ENCODE measurements at regions not wholly inside any gene's neighbourhood (a gene's known extent, or its start where the extent isn't known, plus 50 kb on each side); places are given as distances from the start of the nearest gene placed in this dataset.

DNA sequence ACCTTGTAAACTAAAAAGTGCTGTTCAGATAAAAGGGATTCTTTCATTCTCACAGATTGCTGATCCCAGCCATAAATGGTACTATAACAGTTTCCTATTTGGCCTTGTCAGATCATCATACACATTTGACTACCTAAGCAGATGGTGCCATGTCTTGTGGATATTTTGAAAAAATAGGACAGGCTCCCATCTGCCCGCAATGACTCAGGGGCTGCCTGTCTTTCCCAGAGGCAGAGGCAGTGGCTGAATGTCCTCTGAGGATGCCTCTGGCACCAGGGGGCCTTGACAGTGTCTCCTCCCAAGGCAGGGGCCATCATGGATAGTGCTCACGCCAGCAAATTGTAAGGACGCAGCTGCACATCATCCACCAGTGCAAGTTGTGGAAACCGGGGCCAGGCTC, 323.0 kb upstream of the PODXL start:
- no peaks in the 10 kb centered on the region for H3K27me3 ChIP-seq (ENCODE audit: control insufficient read depth in 5 of 5, insufficient read depth in 4 of 5, low read length in 5 of 5)
- peaks cover 0 to 8% (median 1%) of the 10 kb centered on the region in 5 donors for H3K9me3 ChIP-seq (ENCODE audit: control insufficient read depth in 5 of 5, low read length in 5 of 5)
- no peak overlapping the region for H3K4me3 ChIP-seq (ENCODE audit: low read depth in 1 of 5, low read length in 5 of 5)
- H3K9ac ChIP-seq (ENCODE audit: low read length in 5 of 5) = no peak overlapping the region
- no peaks in the 10 kb centered on the region for H3K36me3 ChIP-seq (ENCODE audit: control insufficient read depth in 5 of 5, insufficient read depth in 5 of 5, low read length in 5 of 5)
- H3K27ac ChIP-seq (ENCODE audit: low read depth, low read length) = no peak overlapping the region
- no peaks in the 10 kb centered on the region for H3K4me1 ChIP-seq (ENCODE audit: control insufficient read depth in 5 of 5, insufficient read depth in 5 of 5, low read length in 5 of 5)

DNA sequence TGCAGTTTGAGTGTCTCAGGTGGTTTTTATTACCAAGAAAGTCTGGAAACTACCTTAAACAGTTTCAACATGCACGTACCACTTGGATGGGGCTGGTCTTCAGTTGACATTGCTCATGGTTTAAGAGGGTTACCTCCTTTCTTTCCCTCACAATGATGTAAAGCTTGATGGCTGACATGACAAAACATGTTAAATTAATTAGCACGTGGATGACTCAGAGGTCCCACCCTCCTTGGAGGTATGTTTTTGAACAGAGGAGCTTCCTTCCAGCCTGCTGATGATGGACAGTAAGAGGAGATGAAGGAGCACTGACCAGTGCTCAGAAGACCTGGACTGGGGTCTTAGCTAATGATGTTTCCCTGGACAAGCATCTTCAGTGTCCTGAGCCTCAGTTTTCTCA, 322.3 kb upstream of the PODXL start:
- no peak overlapping the region for H3K9ac ChIP-seq (ENCODE audit: low read length in 5 of 5)
- no peaks in the 10 kb centered on the region for H3K27me3 ChIP-seq (ENCODE audit: control insufficient read depth in 5 of 5, insufficient read depth in 4 of 5, low read length in 5 of 5)
- H3K4me3 ChIP-seq (ENCODE audit: low read depth in 1 of 5, low read length in 5 of 5) = no peak overlapping the region
- no peaks in the 10 kb centered on the region for H3K36me3 ChIP-seq (ENCODE audit: control insufficient read depth in 5 of 5, insufficient read depth in 5 of 5, low read length in 5 of 5)
- H3K4me1 ChIP-seq (ENCODE audit: control insufficient read depth in 5 of 5, insufficient read depth in 5 of 5, low read length in 5 of 5) = no peaks in the 10 kb centered on the region
- H3K9me3 ChIP-seq (ENCODE audit: control insufficient read depth in 5 of 5, low read length in 5 of 5) = peaks cover 0 to 8% (median 0%) of the 10 kb centered on the region in 5 donors
- H3K27ac ChIP-seq (ENCODE audit: low read depth, low read length) = no peak overlapping the region

DNA sequence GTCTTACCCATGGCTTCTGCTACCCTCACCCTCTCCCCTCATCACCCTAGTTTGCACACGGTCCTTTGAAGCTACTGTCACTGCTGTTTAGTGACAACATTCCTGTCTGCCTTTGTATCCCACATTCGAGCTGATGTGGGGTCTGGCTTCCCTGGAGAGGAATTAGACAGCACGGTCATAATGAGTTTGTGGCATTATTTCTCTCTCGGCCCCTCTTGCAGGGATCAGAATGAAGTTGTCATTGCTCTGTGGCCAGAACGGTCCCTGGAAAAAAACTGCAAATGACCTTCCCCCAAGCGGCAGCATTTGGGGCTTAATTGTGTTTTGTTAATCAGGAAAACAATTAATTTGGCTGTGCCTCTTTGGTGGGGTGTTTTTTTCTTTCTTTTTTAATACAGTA, 317.2 kb upstream of the PODXL start:
- Histone ChIP-seq H3K36me3 (ENCODE audit: control insufficient read depth in 5 of 5, insufficient read depth in 5 of 5, low read length in 5 of 5) (no peaks in the 10 kb centered on the region), H3K4me1 (ENCODE audit: control insufficient read depth in 5 of 5, insufficient read depth in 5 of 5, low read length in 5 of 5) (no peaks in the 10 kb centered on the region), H3K27me3 (ENCODE audit: control insufficient read depth in 5 of 5, insufficient read depth in 4 of 5, low read length in 5 of 5) (peaks cover 0 to 8% (median 0%) of the 10 kb centered on the region in 5 donors), H3K9me3 (ENCODE audit: control insufficient read depth in 5 of 5, low read length in 5 of 5) (peaks cover 0 to 8% (median 0%) of the 10 kb centered on the region in 5 donors), H3K4me3 (ENCODE audit: low read depth in 1 of 5, low read length in 5 of 5) (no peak overlapping the region), H3K27ac (ENCODE audit: low read depth, low read length) (no peak overlapping the region), H3K9ac (ENCODE audit: low read length in 5 of 5) (no peak overlapping the region)

DNA sequence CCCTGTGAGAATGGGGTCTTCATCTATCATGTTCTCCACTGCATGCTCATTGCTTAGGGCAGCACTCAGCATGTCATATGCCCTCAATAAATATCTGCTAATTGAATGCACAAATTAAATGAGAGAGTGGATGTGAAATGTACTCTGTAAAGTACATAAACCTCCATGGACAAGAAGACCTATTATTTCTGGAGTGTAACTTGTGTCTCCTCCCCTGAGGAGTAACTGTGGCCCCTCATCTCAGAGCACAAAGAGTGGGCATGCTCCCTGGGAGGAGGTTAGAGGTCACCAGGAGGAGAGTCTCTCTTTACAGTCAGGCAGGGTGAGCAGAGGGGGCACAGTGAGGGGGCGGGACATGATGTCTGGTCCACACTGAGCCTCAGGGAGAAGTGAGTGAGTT, 313.6 kb upstream of the PODXL start:
- no peak overlapping the region for H3K4me3 ChIP-seq (ENCODE audit: low read depth in 1 of 5, low read length in 5 of 5)
- no peaks in the 10 kb centered on the region for H3K4me1 ChIP-seq (ENCODE audit: control insufficient read depth in 5 of 5, insufficient read depth in 5 of 5, low read length in 5 of 5)
- H3K27me3 ChIP-seq (ENCODE audit: control insufficient read depth in 5 of 5, insufficient read depth in 4 of 5, low read length in 5 of 5) = peaks cover 0 to 8% (median 3%) of the 10 kb centered on the region in 5 donors
- H3K27ac ChIP-seq (ENCODE audit: low read depth, low read length) = no peak overlapping the region
- no peaks in the 10 kb centered on the region for H3K36me3 ChIP-seq (ENCODE audit: control insufficient read depth in 5 of 5, insufficient read depth in 5 of 5, low read length in 5 of 5)
- no peaks in the 10 kb centered on the region for H3K9me3 ChIP-seq (ENCODE audit: control insufficient read depth in 5 of 5, low read length in 5 of 5)
- H3K9ac ChIP-seq (ENCODE audit: low read length in 5 of 5) = no peak overlapping the region

DNA sequence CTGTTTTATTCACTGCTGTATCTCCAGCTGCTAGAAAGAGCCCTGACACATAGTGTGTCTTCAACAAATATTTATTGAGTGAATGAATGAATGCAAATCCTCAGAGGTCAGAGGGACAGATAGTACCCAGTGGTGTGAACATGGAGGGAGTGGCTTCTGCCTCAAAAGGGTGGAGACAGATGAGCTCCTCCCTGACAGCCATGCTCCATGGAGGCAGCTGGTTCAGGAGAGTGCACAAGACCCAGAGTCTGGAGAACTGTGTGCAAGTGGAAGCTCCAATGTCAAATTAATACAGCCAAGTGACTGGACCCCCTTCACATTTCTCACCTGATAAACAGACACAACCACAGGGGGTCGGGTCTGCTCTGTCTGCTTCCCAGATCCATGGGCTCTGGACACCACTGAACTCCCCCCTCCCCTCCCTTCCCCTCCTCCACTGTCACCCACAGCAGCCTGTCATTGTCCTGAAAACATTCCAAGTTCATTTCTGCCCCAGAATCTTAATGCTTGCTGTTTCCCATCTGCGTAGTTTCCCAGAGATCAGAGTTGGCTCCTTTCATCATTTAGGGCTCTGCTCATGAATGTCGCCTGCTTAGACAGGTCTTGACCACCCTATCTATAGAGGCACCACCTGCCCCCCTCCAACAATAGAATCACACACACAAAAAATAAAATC, 312.9 kb upstream of the PODXL start:
- H3K27me3 ChIP-seq (ENCODE audit: control insufficient read depth in 5 of 5, insufficient read depth in 4 of 5, low read length in 5 of 5) = peaks cover 0 to 8% (median 4%) of the 10 kb centered on the region in 5 donors
- no peaks in the 10 kb centered on the region for H3K9me3 ChIP-seq (ENCODE audit: control insufficient read depth in 5 of 5, low read length in 5 of 5)
- no peak overlapping the region for H3K4me3 ChIP-seq (ENCODE audit: low read depth in 1 of 5, low read length in 5 of 5)

DNA sequence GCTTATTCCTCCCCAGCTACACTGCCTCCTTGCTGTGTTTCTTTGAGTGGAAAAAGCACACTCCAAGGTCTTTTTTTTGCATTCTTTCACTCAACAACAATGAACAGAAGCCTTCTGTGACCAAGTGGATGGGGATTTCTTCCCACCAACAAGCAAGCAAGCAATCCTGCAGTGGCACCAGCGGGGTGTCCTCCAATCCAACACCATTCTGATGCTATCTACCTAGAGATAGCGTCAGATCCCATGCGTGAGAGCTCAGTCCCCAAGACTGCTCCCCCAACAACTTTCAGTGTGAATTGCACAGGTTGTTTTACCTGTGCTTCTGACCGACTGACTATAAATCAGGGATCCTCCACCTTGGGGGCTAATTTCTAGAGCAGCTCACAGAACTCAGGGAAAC, 311.0 kb upstream of the PODXL start:
- Histone ChIP-seq H3K9me3 (ENCODE audit: control insufficient read depth in 5 of 5, low read length in 5 of 5) (no peaks in the 10 kb centered on the region), H3K36me3 (ENCODE audit: control insufficient read depth in 5 of 5, insufficient read depth in 5 of 5, low read length in 5 of 5) (no peaks in the 10 kb centered on the region), H3K27me3 (ENCODE audit: control insufficient read depth in 5 of 5, insufficient read depth in 4 of 5, low read length in 5 of 5) (peaks cover 0 to 5% (median 4%) of the 10 kb centered on the region in 5 donors), H3K27ac (ENCODE audit: low read depth, low read length) (no peak overlapping the region), H3K9ac (ENCODE audit: low read length in 5 of 5) (no peak overlapping the region), H3K4me1 (ENCODE audit: control insufficient read depth in 5 of 5, insufficient read depth in 5 of 5, low read length in 5 of 5) (no peaks in the 10 kb centered on the region), H3K4me3 (ENCODE audit: low read depth in 1 of 5, low read length in 5 of 5) (no peak overlapping the region)

More for the DNA sequence above, 312.9 kb upstream of the PODXL start:
- Histone ChIP-seq H3K4me1 (ENCODE audit: control insufficient read depth in 5 of 5, insufficient read depth in 5 of 5, low read length in 5 of 5) (no peaks in the 10 kb centered on the region), H3K9ac (ENCODE audit: low read length in 5 of 5) (no peak overlapping the region), H3K36me3 (ENCODE audit: control insufficient read depth in 5 of 5, insufficient read depth in 5 of 5, low read length in 5 of 5) (no peaks in the 10 kb centered on the region), H3K27ac (ENCODE audit: low read depth, low read length) (no peak overlapping the region)

DNA sequence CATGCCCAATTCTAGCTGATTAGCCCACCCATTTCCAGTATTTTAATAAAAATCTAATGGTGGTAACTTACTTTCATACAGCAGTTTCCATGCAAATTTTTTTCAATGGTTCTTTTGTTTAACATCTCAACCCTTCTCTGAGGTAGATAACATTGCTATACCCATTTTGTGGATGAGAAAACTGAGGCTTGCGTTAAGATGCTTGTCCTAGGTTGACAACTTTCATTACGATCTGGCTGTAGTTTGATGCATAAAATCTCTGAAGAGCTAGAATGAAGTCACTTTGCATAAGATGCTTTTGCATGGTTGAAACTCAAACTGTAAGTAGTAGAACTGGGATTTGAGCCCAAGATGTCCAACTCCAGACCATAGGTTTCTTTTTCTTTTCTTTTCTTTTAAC, 309.5 kb upstream of the PODXL start:
- no peaks in the 10 kb centered on the region for H3K36me3 ChIP-seq (ENCODE audit: control insufficient read depth in 5 of 5, insufficient read depth in 5 of 5, low read length in 5 of 5)
- H3K27me3 ChIP-seq (ENCODE audit: control insufficient read depth in 5 of 5, insufficient read depth in 4 of 5, low read length in 5 of 5) = peaks cover 0 to 5% (median 0%) of the 10 kb centered on the region in 5 donors
- no peak overlapping the region for H3K27ac ChIP-seq (ENCODE audit: low read depth, low read length)
- no peak overlapping the region for H3K9ac ChIP-seq (ENCODE audit: low read length in 5 of 5)
- H3K4me1 ChIP-seq (ENCODE audit: control insufficient read depth in 5 of 5, insufficient read depth in 5 of 5, low read length in 5 of 5) = peaks cover 0 to 9% (median 2%) of the 10 kb centered on the region in 5 donors
- H3K4me3 ChIP-seq (ENCODE audit: low read depth in 1 of 5, low read length in 5 of 5) = no peak overlapping the region
- H3K9me3 ChIP-seq (ENCODE audit: control insufficient read depth in 5 of 5, low read length in 5 of 5) = no peaks in the 10 kb centered on the region

DNA sequence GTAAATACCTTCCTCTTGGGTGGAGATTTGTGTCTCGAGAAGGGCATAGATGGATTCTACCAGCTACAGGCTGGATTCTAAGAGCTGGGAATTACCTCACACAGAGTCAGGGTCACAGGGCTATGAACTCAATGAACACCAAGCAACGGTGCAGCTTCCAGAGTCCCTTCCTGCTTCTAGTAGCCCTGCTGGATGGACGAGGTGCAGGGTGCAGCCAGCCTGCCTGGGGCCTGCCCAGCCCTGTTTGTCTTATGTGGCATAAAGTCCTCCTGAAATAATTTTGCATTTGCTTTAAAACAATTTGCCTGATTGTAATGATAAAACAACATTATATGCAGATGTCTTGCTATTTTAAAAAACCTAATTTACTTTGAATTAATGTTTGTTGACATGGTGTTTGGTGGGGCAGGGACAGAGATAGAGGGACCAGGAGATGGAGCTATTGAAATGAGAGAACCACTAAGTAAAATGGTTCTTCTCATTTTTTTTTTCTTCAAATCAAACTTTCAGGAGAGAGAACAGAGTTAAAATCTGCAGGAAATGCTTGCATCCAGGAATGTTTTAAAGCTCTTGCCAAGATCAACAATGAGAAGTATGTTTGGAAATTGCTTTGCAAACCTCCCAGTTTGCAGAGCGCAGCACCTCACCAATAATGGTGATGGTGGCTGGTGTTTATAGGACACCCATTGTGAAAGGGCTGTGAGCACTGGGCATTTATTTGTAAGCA, 305.4 kb upstream of the PODXL start:
- Histone ChIP-seq H3K36me3 (ENCODE audit: control insufficient read depth in 5 of 5, insufficient read depth in 5 of 5, low read length in 5 of 5) (no peaks in the 10 kb centered on the region), H3K9me3 (ENCODE audit: control insufficient read depth in 5 of 5, low read length in 5 of 5) (no peaks in the 10 kb centered on the region)

DNA sequence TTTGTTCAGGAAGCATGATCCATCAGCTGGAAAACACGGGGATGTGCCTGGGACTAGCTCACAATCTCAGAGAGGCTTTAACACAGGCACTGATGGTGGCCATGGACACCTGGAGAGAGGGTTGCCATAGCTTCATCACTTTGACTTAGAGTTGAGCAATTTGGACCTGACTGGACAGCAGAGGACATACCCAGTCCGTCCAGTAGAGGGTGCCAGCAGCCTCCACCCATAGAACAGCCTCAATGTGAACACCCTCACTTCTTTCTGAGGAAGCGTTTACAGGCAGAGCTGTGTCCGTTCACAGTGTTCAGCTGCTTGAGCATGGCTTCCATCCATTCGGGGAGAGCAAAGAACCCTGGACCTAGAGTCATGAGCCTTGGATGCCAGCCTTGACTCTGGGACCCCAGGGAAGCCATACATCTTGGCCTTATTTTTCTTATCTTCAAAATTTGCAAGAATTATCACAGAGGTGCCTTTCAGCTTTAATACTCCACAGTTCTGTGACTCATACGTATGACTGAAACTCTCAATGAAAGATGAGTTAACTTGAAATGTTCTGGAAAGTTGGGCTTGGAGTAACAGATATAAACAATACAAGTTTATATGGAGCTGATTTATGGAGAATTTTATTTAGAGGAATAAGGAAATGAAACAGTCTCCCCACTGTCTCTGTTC, 302.9 kb upstream of the PODXL start:
- H3K9ac ChIP-seq (ENCODE audit: low read length in 5 of 5) = no peak overlapping the region
- H3K9me3 ChIP-seq (ENCODE audit: control insufficient read depth in 5 of 5, low read length in 5 of 5) = peaks cover 0 to 6% (median 4%) of the 10 kb centered on the region in 5 donors
- peaks cover 0 to 9% (median 2%) of the 10 kb centered on the region in 5 donors for H3K4me1 ChIP-seq (ENCODE audit: control insufficient read depth in 5 of 5, insufficient read depth in 5 of 5, low read length in 5 of 5)
- no peaks in the 10 kb centered on the region for H3K27me3 ChIP-seq (ENCODE audit: control insufficient read depth in 5 of 5, insufficient read depth in 4 of 5, low read length in 5 of 5)
- no peak overlapping the region for H3K4me3 ChIP-seq (ENCODE audit: low read depth in 1 of 5, low read length in 5 of 5)
- H3K27ac ChIP-seq (ENCODE audit: low read depth, low read length) = no peak overlapping the region
- H3K36me3 ChIP-seq (ENCODE audit: control insufficient read depth in 5 of 5, insufficient read depth in 5 of 5, low read length in 5 of 5) = no peaks in the 10 kb centered on the region

More for the DNA sequence above, 305.4 kb upstream of the PODXL start:
- Histone ChIP-seq H3K9ac (ENCODE audit: low read length in 5 of 5) (no peak overlapping the region), H3K27me3 (ENCODE audit: control insufficient read depth in 5 of 5, insufficient read depth in 4 of 5, low read length in 5 of 5) (peaks cover 0 to 5% (median 0%) of the 10 kb centered on the region in 5 donors), H3K4me3 (ENCODE audit: low read depth in 1 of 5, low read length in 5 of 5) (no peak overlapping the region), H3K4me1 (ENCODE audit: control insufficient read depth in 5 of 5, insufficient read depth in 5 of 5, low read length in 5 of 5) (peaks cover 0 to 9% (median 2%) of the 10 kb centered on the region in 5 donors), H3K27ac (ENCODE audit: low read depth, low read length) (no peak overlapping the region)

DNA sequence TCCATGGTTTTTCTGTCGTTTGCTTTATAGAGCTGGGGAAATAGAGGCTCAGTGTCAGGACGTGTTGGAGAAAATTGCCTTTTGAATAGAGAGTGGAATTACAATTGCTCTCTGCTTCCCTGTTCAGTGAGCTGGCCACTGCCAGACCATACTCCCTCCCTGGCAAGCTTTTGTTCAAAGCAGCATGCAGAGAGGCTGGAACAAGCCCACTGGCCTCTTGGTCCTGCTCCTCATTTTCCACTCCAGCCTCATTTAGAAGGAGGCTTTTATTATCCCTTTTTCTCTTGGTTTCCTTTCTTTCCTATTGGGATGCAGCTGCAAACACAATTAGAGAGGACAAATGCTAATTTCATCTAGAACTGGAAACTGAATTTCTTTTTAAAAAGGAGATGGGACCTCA, 302.2 kb upstream of the PODXL start:
- Histone ChIP-seq H3K36me3 (ENCODE audit: control insufficient read depth in 5 of 5, insufficient read depth in 5 of 5, low read length in 5 of 5) (no peaks in the 10 kb centered on the region), H3K27ac (ENCODE audit: low read depth, low read length) (no peak overlapping the region), H3K27me3 (ENCODE audit: control insufficient read depth in 5 of 5, insufficient read depth in 4 of 5, low read length in 5 of 5) (no peaks in the 10 kb centered on the region), H3K4me1 (ENCODE audit: control insufficient read depth in 5 of 5, insufficient read depth in 5 of 5, low read length in 5 of 5) (peaks cover 0 to 9% (median 2%) of the 10 kb centered on the region in 5 donors), H3K4me3 (ENCODE audit: low read depth in 1 of 5, low read length in 5 of 5) (no peak overlapping the region), H3K9me3 (ENCODE audit: control insufficient read depth in 5 of 5, low read length in 5 of 5) (peaks cover 0 to 9% (median 4%) of the 10 kb centered on the region in 5 donors), H3K9ac (ENCODE audit: low read length in 5 of 5) (no peak overlapping the region)

Data from subcutaneous abdominal adipose tissue (tissue), 5 donors.